H1 (cell line): ENCODE measurements at regions not wholly inside any gene's neighbourhood (a gene's known extent, or its start where the extent isn't known, plus 50 kb on each side); places are given as distances from the start of the nearest gene placed in this dataset.

Experiments
- CTCF ChIA-PET: fragments of 300-600 bp; sonication (Branson Sonifier 250); formaldehyde crosslinking; loops from one replicate; lab custom pipeline; 2021; ENCODE audit not compliant: partially characterized antibody; lab: Charles Lee
- POLR2A ChIA-PET: fragments of 300-600 bp; sonication (Branson Sonifier 250); formaldehyde crosslinking; loops from one replicate; lab custom pipeline; 2021; ENCODE audit warnings: inconsistent platforms; ENCODE audit not compliant: partially characterized antibody; lab: Charles Lee
- DNase-seq, 2 experiments: peaks; one replicate each; pipeline versions ENCODE4 v3.0.0 to v3.0.0-alpha.2; 2010 to 2022; ENCODE audit warnings: low spot score in 2 of 2, low read depth in 1 of 2, mixed read lengths in 1 of 2
- FAIRE-seq: peaks from 2 replicates; lab custom pipeline; 2011; peaks lifted over from hg19 to GRCh38; lab: Jason Lieb, UNC
- H2AFZ ChIP-seq: 2 replicates; pipeline ENCODE4 v1.8.1; 2012; ENCODE audit warnings: low read length, inconsistent platforms
- H2AK5ac ChIP-seq: 2 replicates; pipeline ENCODE4 v1.6.1; 2013; ENCODE audit warnings: low read depth, low read length
- H2BK120ac ChIP-seq: replicated peaks from 2 replicates; pipeline ENCODE3; 2013; ENCODE audit warnings: low read depth, low read length, inconsistent platforms
- H2BK12ac ChIP-seq: 2 replicates; pipeline ENCODE4 v1.6.1; 2013; ENCODE audit warnings: low read depth, low read length
- H2BK15ac ChIP-seq: 2 replicates; pipeline ENCODE4 v1.6.1; 2013; ENCODE audit warnings: low read length
- H2BK20ac ChIP-seq: 2 replicates; pipeline ENCODE4 v1.6.1; 2013; ENCODE audit warnings: low read length
- H2BK5ac ChIP-seq: 2 replicates; pipeline ENCODE4 v1.6.1; 2013; ENCODE audit warnings: low read depth, low read length
- H3K14ac ChIP-seq: 2 replicates; pipeline ENCODE4 v1.6.1; 2013; ENCODE audit warnings: inconsistent platforms; ENCODE audit not compliant: insufficient read length
- H3K18ac ChIP-seq: 2 replicates; pipeline ENCODE4 v1.6.1; 2013; ENCODE audit warnings: low read length; ENCODE audit errors: extremely low read depth
- H3K23ac ChIP-seq: 2 replicates; pipeline ENCODE4 v1.6.1; 2013; ENCODE audit warnings: inconsistent platforms; ENCODE audit not compliant: insufficient read length
- H3K23me2 ChIP-seq: 2 replicates; pipeline ENCODE4 v1.6.1; 2013; ENCODE audit warnings: low read depth, low read length
- H3K27ac ChIP-seq: 2 replicates; pipeline ENCODE4 v1.6.1; 2011; ENCODE audit warnings: low read depth, low read length, inconsistent platforms
- H3K27me3 ChIP-seq, 4 experiments: replicated peaks in 1 of 4; 1 replicate in 1 of 4; 2 replicates in 3 of 4; pipeline versions ENCODE4 v1.6.1 to v1.8.1; 2011 to 2013; ENCODE audit warnings: low read length in 3 of 4, mild to moderate bottlenecking in 3 of 4, inconsistent platforms in 2 of 4, mixed read lengths in 2 of 4, moderate library complexity in 1 of 4; ENCODE audit not compliant: control insufficient read depth in 3 of 4, insufficient read depth in 3 of 4; ENCODE audit errors: extremely low read depth in 1 of 4
- H3K36me3 ChIP-seq, 4 experiments: 2 replicates each; pipeline versions ENCODE4 v1.6.1 to v1.8.1; 2011 to 2013; ENCODE audit warnings: mild to moderate bottlenecking in 4 of 4, low read length in 3 of 4, moderate library complexity in 2 of 4, control low read depth in 1 of 4, inconsistent platforms in 1 of 4; ENCODE audit not compliant: insufficient read depth in 4 of 4, control insufficient read depth in 2 of 4
- H3K4ac ChIP-seq: replicated peaks from 2 replicates; pipeline ENCODE3; 2013; ENCODE audit warnings: low read length, low read depth, mixed read lengths, inconsistent platforms; ENCODE audit not compliant: insufficient read length
- H3K4me1 ChIP-seq, 4 experiments: replicated peaks in 1 of 4; 1 replicate in 1 of 4; 2 replicates in 3 of 4; pipeline versions ENCODE4 v1.6.1 to v1.8.1; 2011 to 2013; ENCODE audit warnings: low read length in 3 of 4, inconsistent platforms in 2 of 4, mixed read lengths in 1 of 4; ENCODE audit not compliant: insufficient read depth in 4 of 4, control insufficient read depth in 3 of 4
- H3K4me2 ChIP-seq, 2 experiments: 2 replicates each; pipeline versions ENCODE4 v1.6.1 to v1.8.1; 2011 to 2013; ENCODE audit warnings: low read depth in 2 of 2, low read length in 2 of 2, control low read depth in 1 of 2, inconsistent platforms in 1 of 2, mild to moderate bottlenecking in 1 of 2; ENCODE audit not compliant: insufficient read depth in 1 of 2
- H3K4me3 ChIP-seq, 4 experiments: fragments of 200-600, 300-600 bp in 1 of 4; sonication (generic), shearing (Covaris generic), sonication (Bioruptor Twin) in 1 of 4; 2 replicates each; pipeline versions ENCODE4 v1.5.1 to v1.8.1; 2011 to 2016; ENCODE audit warnings: low read length in 4 of 4, low read depth in 3 of 4, control low read depth in 2 of 4, inconsistent platforms in 2 of 4, mild to moderate bottlenecking in 2 of 4, mixed read lengths in 1 of 4, moderate library complexity in 1 of 4; ENCODE audit not compliant: insufficient read depth in 2 of 4; ENCODE audit errors: extremely low read depth in 1 of 4
- H3K56ac ChIP-seq: replicated peaks from 2 replicates; pipeline ENCODE3; 2013; ENCODE audit warnings: low read depth, mild to moderate bottlenecking, mixed read lengths, low read length, inconsistent platforms; ENCODE audit not compliant: insufficient read length
- H3K79me1 ChIP-seq: 2 replicates; pipeline ENCODE4 v1.6.1; 2013; ENCODE audit warnings: low read depth, low read length, control low read depth
- H3K79me2 ChIP-seq, 2 experiments: 2 replicates each; pipeline versions ENCODE4 v1.6.1 to v1.8.1; 2012 to 2013; ENCODE audit warnings: low read length in 2 of 2, mild to moderate bottlenecking in 2 of 2, inconsistent platforms in 1 of 2; ENCODE audit not compliant: insufficient read depth in 2 of 2, control insufficient read depth in 1 of 2
- H3K9ac ChIP-seq, 4 experiments: replicated peaks in 1 of 4; 1 replicate in 1 of 4; 2 replicates in 3 of 4; pipeline versions ENCODE4 v1.6.1 to v1.8.1; 2011 to 2013; ENCODE audit warnings: low read depth in 3 of 4, low read length in 3 of 4, control low read depth in 2 of 4, mild to moderate bottlenecking in 2 of 4, moderate library complexity in 2 of 4, inconsistent platforms in 1 of 4; ENCODE audit errors: extremely low read depth in 1 of 4
- H3K9me3 ChIP-seq, 2 experiments: 2 replicates each; pipeline versions ENCODE4 v1.6.1 to v1.8.1; 2012 to 2013; ENCODE audit warnings: mild to moderate bottlenecking in 2 of 2, moderate library complexity in 2 of 2, control low read depth in 1 of 2, inconsistent platforms in 1 of 2, low read depth in 1 of 2, low read length in 1 of 2, mixed read lengths in 1 of 2; ENCODE audit not compliant: insufficient read depth in 2 of 2
- H4K20me1 ChIP-seq, 2 experiments: replicated peaks in 1 of 2; 2 replicates each; pipeline versions ENCODE3 to v1.8.1; 2011 to 2013; ENCODE audit warnings: inconsistent platforms in 2 of 2, low read length in 2 of 2, mild to moderate bottlenecking in 1 of 2; ENCODE audit not compliant: insufficient read depth in 2 of 2, control insufficient read depth in 1 of 2
- H4K5ac ChIP-seq: 2 replicates; pipeline ENCODE4 v1.6.1; 2013; ENCODE audit warnings: low read length, low read depth, mixed read lengths, inconsistent platforms; ENCODE audit not compliant: insufficient read length
- H4K8ac ChIP-seq: 2 replicates; pipeline ENCODE4 v1.8.0; 2013; ENCODE audit warnings: mild to moderate bottlenecking, moderate library complexity, low read length, inconsistent platforms; ENCODE audit not compliant: insufficient read depth; ENCODE audit errors: extremely low read depth
- H4K91ac ChIP-seq: replicated peaks from 2 replicates; pipeline ENCODE3; 2013; ENCODE audit warnings: low read length, mixed read lengths, inconsistent platforms; ENCODE audit not compliant: insufficient read length
- CHD1 ChIP-seq: IDR thresholded peaks from 2 replicates; pipeline ENCODE4 v1.6.1; 2012; ENCODE audit warnings: low read depth, low read length, improper control_type of control experiment
- NRF1 ChIP-seq: IDR thresholded peaks from 2 replicates; pipeline ENCODE4 v1.6.1; 2011; ENCODE audit warnings: mild to moderate bottlenecking, low read depth, low read length, improper control_type of control experiment
- POLR2A ChIP-seq, 2 experiments: IDR thresholded peaks; 1 replicate in 1 of 2; 2 replicates in 1 of 2; pipeline ENCODE4 v1.6.1; 2011; ENCODE audit warnings: low read depth in 2 of 2, low read length in 2 of 2, mild to moderate bottlenecking in 2 of 2; ENCODE audit errors: control extremely low read depth in 1 of 2
- SP4 ChIP-seq: IDR thresholded peaks from 2 replicates; pipeline ENCODE4 v1.6.1; 2012; ENCODE audit warnings: low read length, inconsistent platforms
- TEAD4 ChIP-seq: IDR thresholded peaks from 2 replicates; pipeline ENCODE4 v1.6.1; 2012; ENCODE audit warnings: low read depth, low read length, inconsistent platforms, mixed read lengths
- ZNF274 ChIP-seq: IDR thresholded peaks from 2 replicates; pipeline ENCODE4 v1.7.0; 2012; ENCODE audit warnings: low read length, borderline replicate concordance; ENCODE audit errors: extremely low read depth

GRCh38 chr2:10508038-10508437 lies 59.9 kb upstream of the ODC1 start:
- no peak overlapping the region for H3K23ac ChIP-seq
- POLR2A ChIA-PET = no interaction called here

More at GRCh38 chr2:10508038-10508437, 59.9 kb upstream of the ODC1 start:
- H2BK5ac ChIP-seq = no peak overlapping the region
- no peak overlapping the region for H2BK20ac ChIP-seq
- CTCF ChIA-PET = interaction anchor here (0.6 to 2.8 kb wide), 3 partner anchors 12 to 160 kb away, joined by 3 to 8 read pairs (median 4); no protein-coding TSS in a partner anchor
- H2AFZ ChIP-seq = no peak overlapping the region
- H3K9ac ChIP-seq = no peak overlapping the region
- no peak overlapping the region for H4K5ac ChIP-seq
- H3K27ac ChIP-seq = no peak overlapping the region
- no peak overlapping the region for H3K4me3 ChIP-seq
- H3K36me3 ChIP-seq = no peaks in the 10 kb centered on the region
- FAIRE-seq = no peak
- H3K56ac ChIP-seq = no peak overlapping the region
- no peak overlapping the region for H3K4me2 ChIP-seq
- no peak overlapping the region for H3K4ac ChIP-seq
- no peak overlapping the region for H2BK12ac ChIP-seq
- TF ChIP-seq ZNF274 (no peak), NRF1 (no peak), SP4 (no peak), POLR2A (IDR thresholded peaks at IDR 0.05; ENCODE audit: control extremely low read depth in 1 of 2, low read depth in 2 of 2, low read length in 2 of 2) (no peak), CHD1 (no peak), TEAD4 (no peak)
- no peak overlapping the region for H2AK5ac ChIP-seq
- no peak overlapping the region for H4K91ac ChIP-seq
- no peak overlapping the region for H3K18ac ChIP-seq
- H3K23me2 ChIP-seq = no peaks in the 10 kb centered on the region
- peaks cover 0 to 2% (median 0%) of the 10 kb centered on the region in 4 experiments; a peak in 1 of 7 replicates for H3K4me1 ChIP-seq
- no peak overlapping the region for H4K8ac ChIP-seq
- no peaks in the 10 kb centered on the region for H3K79me1 ChIP-seq
- no peak overlapping the region for H2BK15ac ChIP-seq
- H3K79me2 ChIP-seq = no peaks in the 10 kb centered on the region
- DNase-seq = no peak
- H4K20me1 ChIP-seq = no peaks in the 10 kb centered on the region
- H3K27me3 ChIP-seq = no peaks in the 10 kb centered on the region
- no peak overlapping the region for H2BK120ac ChIP-seq
- no peak overlapping the region for H3K14ac ChIP-seq
- no peaks in the 10 kb centered on the region for H3K9me3 ChIP-seq
